GM12878 (cell line): ENCODE measurements at regions not wholly inside any gene's neighbourhood (a gene's known extent, or its start where the extent isn't known, plus 50 kb on each side); places are given as distances from the start of the nearest gene placed in this dataset.

Experiments used
- ATAC-seq: fragments of 200-7000 bp; cut with Tn5 transposase; 3 replicates; pipeline ENCODE4 v1.9.1; 2020; ENCODE audit warnings: mild to moderate bottlenecking, moderate library complexity
- BruUV-seq: library from RNA; stranded (reverse); fragments of 400-500 nt; replicated peaks from 2 replicates; lab custom pipeline; 2021; lab: Mats Ljungman, UMichigan
- CTCF ChIA-PET: fragments of 300-600 bp; sonication (Branson Sonifier 250); formaldehyde crosslinking; extraction: SDS; loops from one replicate; lab custom pipeline; 2021; ENCODE audit warnings: inconsistent platforms; lab: Yijun Ruan, JAX
- POLR2A ChIA-PET: fragments of 350-600 bp; formaldehyde crosslinking; extraction: SDS; loops from one replicate; lab custom pipeline; 2021; ENCODE audit warnings: inconsistent platforms; lab: Charles Lee
- RAD21 ChIA-PET: fragments of 300-600 bp; sonication (Branson Sonifier 250); formaldehyde crosslinking; loops from one replicate; lab custom pipeline; 2023; ENCODE audit warnings: antibody characterized with exemption; ENCODE audit not compliant: unreplicated experiment; lab: Charles Lee
- SMC1A ChIA-PET: fragments of 300-600 bp; sonication (Branson Sonifier 250); formaldehyde crosslinking; loops from one replicate; lab custom pipeline; 2023; ENCODE audit not compliant: unreplicated experiment, uncharacterized antibody; lab: Charles Lee
- DNase-seq: peaks from one replicate; pipeline ENCODE4 v3.0.0-alpha.2; 2011; ENCODE audit warnings: low read depth, low spot score
- FAIRE-seq: peaks from 3 replicates; lab custom pipeline; 2011; peaks lifted over from hg19 to GRCh38; lab: Jason Lieb, UNC
- H2AFZ ChIP-seq: 2 replicates; pipeline ENCODE4 v1.6.0; 2011; ENCODE audit warnings: low read depth, low read length, control low read depth; ENCODE audit not compliant: control insufficient read depth
- H3K27ac ChIP-seq: 2 replicates; pipeline ENCODE4 v1.5.1; 2011; ENCODE audit warnings: control low read depth; ENCODE audit not compliant: control insufficient read depth, insufficient read depth
- H3K27me3 ChIP-seq, 2 experiments: replicated peaks in 1 of 2; 2 replicates each; pipeline versions ENCODE4 v1.6.0 to v1.6.1; 2011; ENCODE audit warnings: low read length in 1 of 2; ENCODE audit not compliant: control insufficient read depth in 2 of 2, insufficient read depth in 2 of 2
- H3K36me3 ChIP-seq, 2 experiments: 2 replicates each; pipeline ENCODE4 v1.5.1; 2011; ENCODE audit warnings: low read length in 1 of 2; ENCODE audit not compliant: control insufficient read depth in 2 of 2, insufficient read depth in 2 of 2
- H3K4me1 ChIP-seq: 2 replicates; pipeline ENCODE4 v1.6.1; 2011; ENCODE audit warnings: mild to moderate bottlenecking, low read length, moderate library complexity, mixed read lengths; ENCODE audit not compliant: control insufficient read depth, insufficient read depth
- H3K4me2 ChIP-seq: 2 replicates; pipeline ENCODE4 v1.6.0; 2011; ENCODE audit warnings: control low read depth; ENCODE audit not compliant: control insufficient read depth, insufficient read depth
- H3K4me3 ChIP-seq: fragments of 200-600 bp; sonication (generic); 2 replicates; pipeline ENCODE4 v1.5.1; 2016
- H3K79me2 ChIP-seq: 2 replicates; pipeline ENCODE4 v1.6.0; 2011; ENCODE audit warnings: low read length; ENCODE audit not compliant: control insufficient read depth, insufficient read depth
- H3K9ac ChIP-seq: 2 replicates; pipeline ENCODE4 v1.8.0; 2011; ENCODE audit warnings: low read length, control low read depth, mixed read lengths; ENCODE audit not compliant: control insufficient read depth, insufficient read depth
- H3K9me3 ChIP-seq: replicated peaks from 3 replicates; pipeline ENCODE4 v1.5.1; 2011; ENCODE audit warnings: mild to moderate bottlenecking, low read length; ENCODE audit not compliant: control insufficient read depth, insufficient read depth
- H4K20me1 ChIP-seq: 2 replicates; pipeline ENCODE4 v1.6.0; 2011; ENCODE audit not compliant: control insufficient read depth, insufficient read depth
- BACH1 ChIP-seq: fragments of 450-650 bp; IDR thresholded peaks from 2 replicates; pipeline ENCODE4 v1.6.1; 2017; ENCODE audit warnings: mild to moderate bottlenecking, borderline replicate concordance
- BRCA1 ChIP-seq: IDR thresholded peaks from 2 replicates; pipeline ENCODE4 v1.6.1; 2011; ENCODE audit warnings: low read depth, low read length, improper control_type of control experiment
- CHD2 ChIP-seq: IDR thresholded peaks from 2 replicates; pipeline ENCODE4 v1.6.1; 2011; ENCODE audit warnings: low read depth, low read length, improper control_type of control experiment, borderline replicate concordance
- ESRRA ChIP-seq: IDR thresholded peaks from 2 replicates; pipeline ENCODE4 v1.6.1; 2012; ENCODE audit warnings: mild to moderate bottlenecking, low read length, improper control_type of control experiment
- GABPA ChIP-seq: IDR thresholded peaks from 2 replicates; pipeline ENCODE4 v1.6.1; 2014; ENCODE audit warnings: antibody characterized with exemption, low read depth, mild to moderate bottlenecking, inconsistent platforms
- IKZF2 ChIP-seq, 2 experiments: fragments of 450-650 bp; IDR thresholded peaks; 2 replicates each; pipeline ENCODE4 v1.6.1; 2017; ENCODE audit warnings: mild to moderate bottlenecking in 2 of 2, moderate library complexity in 2 of 2
- IRF4 ChIP-seq: IDR thresholded peaks from 2 replicates; pipeline ENCODE4 v1.6.1; 2011; ENCODE audit warnings: low read depth, low read length
- KDM1A ChIP-seq: fragments of 200-600 bp; sonication (generic); IDR thresholded peaks from 2 replicates; pipeline ENCODE4 v1.6.1; 2016; ENCODE audit warnings: borderline replicate concordance
- MEF2B ChIP-seq: fragments of 450-650 bp; IDR thresholded peaks from 2 replicates; pipeline ENCODE4 v1.6.1; 2018; ENCODE audit warnings: mild to moderate bottlenecking, moderate library complexity; ENCODE audit not compliant: partially characterized antibody, poor library complexity, severe bottlenecking
- RAD21 ChIP-seq: IDR thresholded peaks from 2 replicates; pipeline ENCODE4 v1.6.1; 2011; ENCODE audit warnings: mild to moderate bottlenecking, low read depth, low read length, moderate library complexity; ENCODE audit not compliant: insufficient read depth
- SIX5 ChIP-seq: IDR thresholded peaks from 2 replicates; pipeline ENCODE4 v1.6.1; 2011; ENCODE audit warnings: mild to moderate bottlenecking, low read depth, low read length, moderate library complexity; ENCODE audit not compliant: severe bottlenecking
- SMAD1 ChIP-seq: fragments of 450-650 bp; IDR thresholded peaks from 2 replicates; pipeline ENCODE4 v1.6.1; 2018; ENCODE audit warnings: mild to moderate bottlenecking, low read depth; ENCODE audit not compliant: partially characterized antibody
- TAF1 ChIP-seq: IDR thresholded peaks from 2 replicates; pipeline ENCODE4 v1.6.1; 2011; ENCODE audit warnings: mild to moderate bottlenecking, low read depth, low read length, borderline replicate concordance
- ZZZ3 ChIP-seq: IDR thresholded peaks from 2 replicates; pipeline ENCODE4 v1.6.1; 2011; ENCODE audit warnings: low read depth; ENCODE audit not compliant: control insufficient read depth, insufficient read length
- WGBS: methylation state at CpG from one replicate; pipeline ENCODE4 v1.1.6; 2016; ENCODE audit warnings: low lambda C conversion rate; ENCODE audit not compliant: insufficient replicate concordance, insufficient coverage; ENCODE audit errors: missing lambda C conversion rate; 5-methylcytosine and 5-hydroxymethylcytosine counted together
- in situ Hi-C: fragments of 300-500 bp; cut with MboI; formaldehyde crosslinking; loops from 9 replicates; pipeline ENCODE4 v1.14.3; 2018; ENCODE audit warnings: mixed read lengths
- intact Hi-C: fragments of 100-400 bp; cut with micrococcal nuclease; formaldehyde crosslinking; loops from one replicate; pipeline ENCODE4 v1.14.2; 2022; ENCODE audit not compliant: unreplicated experiment
- TF ChIP-seq, protein P1 (sequence below): fragments of 450-650 bp; IDR thresholded peaks from 2 replicates; pipeline ENCODE4 v1.6.1; 2016; ENCODE audit warnings: mild to moderate bottlenecking, moderate library complexity, borderline replicate concordance
- TF ChIP-seq, protein P2 (sequence below): fragments of 450-650 bp; IDR thresholded peaks from 2 replicates; pipeline ENCODE4 v1.6.1; 2017; ENCODE audit warnings: mild to moderate bottlenecking, moderate library complexity
- TF ChIP-seq, protein P3 (sequence below): IDR thresholded peaks from 2 replicates; pipeline ENCODE4 v1.6.1; 2011; ENCODE audit warnings: mild to moderate bottlenecking, low read depth, low read length, moderate library complexity; ENCODE audit not compliant: insufficient replicate concordance

DNA sequence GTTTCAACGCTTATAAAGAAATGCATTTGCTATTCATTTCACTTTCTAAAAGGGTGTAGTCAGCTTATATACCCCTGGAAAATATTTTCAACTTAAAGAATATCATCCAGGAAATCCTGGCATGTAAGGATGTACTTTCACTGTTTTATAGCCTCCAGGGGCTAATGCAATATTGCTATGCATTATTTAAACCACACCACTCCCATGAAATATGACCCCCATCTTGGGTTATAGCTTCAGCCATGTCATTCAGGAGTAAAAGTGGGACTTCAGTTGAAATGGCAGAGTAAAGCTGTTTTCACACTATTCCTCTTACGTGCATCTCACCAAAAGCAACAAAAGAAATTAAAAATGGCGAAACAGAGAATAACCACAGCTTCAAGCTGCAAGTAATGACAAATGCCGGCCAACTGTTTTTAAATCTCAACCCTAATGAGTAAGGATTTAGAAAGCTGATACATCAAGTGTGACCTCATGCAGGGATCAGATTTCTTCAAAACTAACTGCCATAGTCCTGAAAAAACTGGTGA is 84.5 kb downstream of the COL6A6 start:
- no peak overlapping the region for H2AFZ ChIP-seq
- no TSS peak for BruUV-seq
- in situ Hi-C loops: no loop called here
- DNase-seq (no peak), ATAC-seq (no peak), FAIRE-seq (no peak)
- H3K9me3 ChIP-seq: no peaks in the 10 kb centered on the region
- CTCF ChIA-PET: no interaction called here
- no peaks in the 10 kb centered on the region for H3K79me2 ChIP-seq
- no peak overlapping the region for H3K9ac ChIP-seq
- H3K27me3 ChIP-seq: no peaks in the 10 kb centered on the region; a peak in 1 of 4 replicates
- intact Hi-C loops: no loop called here
- H3K4me2 ChIP-seq: no peak overlapping the region
- H3K36me3 ChIP-seq: no peaks in the 10 kb centered on the region
- H3K4me1 ChIP-seq: no peaks in the 10 kb centered on the region
- H3K27ac ChIP-seq: no peak overlapping the region
- WGBS: 50% methylated on average over 4 of the region's 4 CpGs
- RAD21 ChIA-PET: no interaction called here
- SMC1A ChIA-PET: no interaction called here
- no peak overlapping the region for H3K4me3 ChIP-seq
- POLR2A ChIA-PET: no interaction called here
- H4K20me1 ChIP-seq: no peaks in the 10 kb centered on the region
- TF ChIP-seq RAD21: no peak
- no peak for TF ChIP-seq SIX5
- TF ChIP-seq GABPA: no peak
- TF ChIP-seq, protein P1, sequence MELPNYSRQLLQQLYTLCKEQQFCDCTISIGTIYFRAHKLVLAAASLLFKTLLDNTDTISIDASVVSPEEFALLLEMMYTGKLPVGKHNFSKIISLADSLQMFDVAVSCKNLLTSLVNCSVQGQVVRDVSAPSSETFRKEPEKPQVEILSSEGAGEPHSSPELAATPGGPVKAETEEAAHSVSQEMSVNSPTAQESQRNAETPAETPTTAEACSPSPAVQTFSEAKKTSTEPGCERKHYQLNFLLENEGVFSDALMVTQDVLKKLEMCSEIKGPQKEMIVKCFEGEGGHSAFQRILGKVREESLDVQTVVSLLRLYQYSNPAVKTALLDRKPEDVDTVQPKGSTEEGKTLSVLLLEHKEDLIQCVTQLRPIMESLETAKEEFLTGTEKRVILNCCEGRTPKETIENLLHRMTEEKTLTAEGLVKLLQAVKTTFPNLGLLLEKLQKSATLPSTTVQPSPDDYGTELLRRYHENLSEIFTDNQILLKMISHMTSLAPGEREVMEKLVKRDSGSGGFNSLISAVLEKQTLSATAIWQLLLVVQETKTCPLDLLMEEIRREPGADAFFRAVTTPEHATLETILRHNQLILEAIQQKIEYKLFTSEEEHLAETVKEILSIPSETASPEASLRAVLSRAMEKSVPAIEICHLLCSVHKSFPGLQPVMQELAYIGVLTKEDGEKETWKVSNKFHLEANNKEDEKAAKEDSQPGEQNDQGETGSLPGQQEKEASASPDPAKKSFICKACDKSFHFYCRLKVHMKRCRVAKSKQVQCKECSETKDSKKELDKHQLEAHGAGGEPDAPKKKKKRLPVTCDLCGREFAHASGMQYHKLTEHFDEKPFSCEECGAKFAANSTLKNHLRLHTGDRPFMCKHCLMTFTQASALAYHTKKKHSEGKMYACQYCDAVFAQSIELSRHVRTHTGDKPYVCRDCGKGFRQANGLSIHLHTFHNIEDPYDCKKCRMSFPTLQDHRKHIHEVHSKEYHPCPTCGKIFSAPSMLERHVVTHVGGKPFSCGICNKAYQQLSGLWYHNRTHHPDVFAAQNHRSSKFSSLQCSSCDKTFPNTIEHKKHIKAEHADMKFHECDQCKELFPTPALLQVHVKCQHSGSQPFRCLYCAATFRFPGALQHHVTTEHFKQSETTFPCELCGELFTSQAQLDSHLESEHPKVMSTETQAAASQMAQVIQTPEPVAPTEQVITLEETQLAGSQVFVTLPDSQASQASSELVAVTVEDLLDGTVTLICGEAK: no peak
- no peak for TF ChIP-seq IKZF2 (IDR thresholded peaks at IDR 0.05)
- TF ChIP-seq IRF4: no peak
- no peak for TF ChIP-seq CHD2
- TF ChIP-seq KDM1A: no peak
- no peak for TF ChIP-seq BRCA1
- no peak for TF ChIP-seq MEF2B
- no peak for TF ChIP-seq SMAD1
- no peak for TF ChIP-seq ESRRA
- TF ChIP-seq, protein P2, sequence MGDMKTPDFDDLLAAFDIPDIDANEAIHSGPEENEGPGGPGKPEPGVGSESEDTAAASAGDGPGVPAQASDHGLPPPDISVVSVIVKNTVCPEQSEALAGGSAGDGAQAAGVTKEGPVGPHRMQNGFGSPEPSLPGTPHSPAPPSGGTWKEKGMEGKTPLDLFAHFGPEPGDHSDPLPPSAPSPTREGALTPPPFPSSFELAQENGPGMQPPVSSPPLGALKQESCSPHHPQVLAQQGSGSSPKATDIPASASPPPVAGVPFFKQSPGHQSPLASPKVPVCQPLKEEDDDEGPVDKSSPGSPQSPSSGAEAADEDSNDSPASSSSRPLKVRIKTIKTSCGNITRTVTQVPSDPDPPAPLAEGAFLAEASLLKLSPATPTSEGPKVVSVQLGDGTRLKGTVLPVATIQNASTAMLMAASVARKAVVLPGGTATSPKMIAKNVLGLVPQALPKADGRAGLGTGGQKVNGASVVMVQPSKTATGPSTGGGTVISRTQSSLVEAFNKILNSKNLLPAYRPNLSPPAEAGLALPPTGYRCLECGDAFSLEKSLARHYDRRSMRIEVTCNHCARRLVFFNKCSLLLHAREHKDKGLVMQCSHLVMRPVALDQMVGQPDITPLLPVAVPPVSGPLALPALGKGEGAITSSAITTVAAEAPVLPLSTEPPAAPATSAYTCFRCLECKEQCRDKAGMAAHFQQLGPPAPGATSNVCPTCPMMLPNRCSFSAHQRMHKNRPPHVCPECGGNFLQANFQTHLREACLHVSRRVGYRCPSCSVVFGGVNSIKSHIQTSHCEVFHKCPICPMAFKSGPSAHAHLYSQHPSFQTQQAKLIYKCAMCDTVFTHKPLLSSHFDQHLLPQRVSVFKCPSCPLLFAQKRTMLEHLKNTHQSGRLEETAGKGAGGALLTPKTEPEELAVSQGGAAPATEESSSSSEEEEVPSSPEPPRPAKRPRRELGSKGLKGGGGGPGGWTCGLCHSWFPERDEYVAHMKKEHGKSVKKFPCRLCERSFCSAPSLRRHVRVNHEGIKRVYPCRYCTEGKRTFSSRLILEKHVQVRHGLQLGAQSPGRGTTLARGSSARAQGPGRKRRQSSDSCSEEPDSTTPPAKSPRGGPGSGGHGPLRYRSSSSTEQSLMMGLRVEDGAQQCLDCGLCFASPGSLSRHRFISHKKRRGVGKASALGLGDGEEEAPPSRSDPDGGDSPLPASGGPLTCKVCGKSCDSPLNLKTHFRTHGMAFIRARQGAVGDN: no peak
- TF ChIP-seq, protein P3, sequence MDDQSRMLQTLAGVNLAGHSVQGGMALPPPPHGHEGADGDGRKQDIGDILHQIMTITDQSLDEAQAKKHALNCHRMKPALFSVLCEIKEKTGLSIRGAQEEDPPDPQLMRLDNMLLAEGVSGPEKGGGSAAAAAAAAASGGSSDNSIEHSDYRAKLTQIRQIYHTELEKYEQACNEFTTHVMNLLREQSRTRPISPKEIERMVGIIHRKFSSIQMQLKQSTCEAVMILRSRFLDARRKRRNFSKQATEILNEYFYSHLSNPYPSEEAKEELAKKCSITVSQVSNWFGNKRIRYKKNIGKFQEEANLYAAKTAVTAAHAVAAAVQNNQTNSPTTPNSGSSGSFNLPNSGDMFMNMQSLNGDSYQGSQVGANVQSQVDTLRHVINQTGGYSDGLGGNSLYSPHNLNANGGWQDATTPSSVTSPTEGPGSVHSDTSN: no peak
- TF ChIP-seq TAF1: no peak
- no peak for TF ChIP-seq BACH1
- TF ChIP-seq ZZZ3: no peak
